ENCODE measurements at regions not wholly inside any gene's neighbourhood (a gene's known extent, or its start where the extent isn't known, plus 50 kb on each side); places are given as distances from the start of the nearest gene placed in this dataset.

DNA sequence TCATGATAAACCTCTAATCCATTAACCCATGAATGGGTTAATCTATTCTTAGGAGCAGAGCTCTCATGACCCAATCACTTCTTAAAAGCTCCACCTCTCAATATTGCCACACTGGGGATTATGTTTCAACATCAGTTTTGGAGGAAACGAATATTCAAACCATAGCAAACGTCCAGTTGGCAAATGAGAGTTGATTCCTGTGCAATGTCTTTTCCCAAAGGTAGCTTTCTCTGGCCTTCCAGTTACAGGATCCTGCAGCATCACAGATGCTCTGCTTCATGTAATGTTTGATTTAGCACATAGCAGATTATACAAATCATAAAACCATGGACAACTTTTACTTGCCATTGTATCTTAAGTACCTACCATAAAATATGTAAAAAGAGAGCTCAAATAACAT is 481.0 kb downstream of the TNS1 start:
- no peak for DNase-seq (ENCODE audit: low read depth)

DNA sequence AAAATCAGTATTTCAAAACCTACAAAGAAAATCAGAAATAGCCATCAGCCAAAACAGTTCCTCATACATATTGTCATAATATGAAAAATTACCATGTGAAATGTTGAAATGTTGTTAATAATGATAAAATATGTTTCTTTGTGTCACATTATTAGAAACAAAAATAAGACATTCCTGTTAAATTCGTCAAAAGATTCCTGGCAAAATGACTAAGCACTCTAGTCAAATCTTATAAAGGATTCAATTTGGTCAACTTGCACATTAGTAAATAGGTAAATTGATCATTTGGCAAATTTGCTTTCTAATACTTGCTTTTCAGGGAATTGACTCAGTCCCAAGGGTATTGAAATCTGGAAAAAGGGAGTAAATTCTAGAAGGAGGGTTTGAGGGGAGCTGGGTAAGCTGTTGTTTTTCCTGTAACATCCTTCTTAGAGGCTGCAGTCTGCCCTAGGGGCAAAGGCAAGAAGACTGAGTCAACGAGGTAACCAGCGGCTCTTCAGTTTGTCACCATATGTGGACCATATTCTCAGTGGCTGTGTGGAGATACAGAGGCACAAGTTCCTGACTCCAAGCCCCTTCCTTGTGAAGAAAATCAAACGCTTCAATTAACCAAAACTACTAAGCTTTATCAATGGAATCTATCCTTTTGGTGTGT is 482.3 kb downstream of the TNS1 start:
- DNase-seq (ENCODE audit: low read depth), result no peak

DNA sequence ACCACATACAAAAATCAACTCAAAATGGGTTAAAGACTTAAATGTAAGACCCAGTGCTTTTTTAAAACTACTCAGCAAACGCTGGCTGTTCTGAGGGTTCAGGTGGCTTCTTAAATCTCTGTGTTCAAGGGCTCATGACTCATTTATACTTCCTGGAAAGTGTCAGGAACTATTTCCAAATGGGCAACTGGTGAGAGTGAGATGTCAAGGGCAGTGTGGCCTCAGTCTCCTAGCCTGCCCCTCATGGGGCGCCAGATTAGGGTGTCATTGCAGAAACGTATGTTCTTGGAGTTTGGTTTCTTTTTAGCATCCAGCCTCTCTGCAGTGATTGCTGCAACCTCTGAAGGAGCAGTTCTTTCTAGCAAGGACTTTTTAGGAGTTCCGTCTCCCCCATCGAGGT is 485.4 kb downstream of the TNS1 start:
- DNase-seq (ENCODE audit: low read depth), result no peak

DNA sequence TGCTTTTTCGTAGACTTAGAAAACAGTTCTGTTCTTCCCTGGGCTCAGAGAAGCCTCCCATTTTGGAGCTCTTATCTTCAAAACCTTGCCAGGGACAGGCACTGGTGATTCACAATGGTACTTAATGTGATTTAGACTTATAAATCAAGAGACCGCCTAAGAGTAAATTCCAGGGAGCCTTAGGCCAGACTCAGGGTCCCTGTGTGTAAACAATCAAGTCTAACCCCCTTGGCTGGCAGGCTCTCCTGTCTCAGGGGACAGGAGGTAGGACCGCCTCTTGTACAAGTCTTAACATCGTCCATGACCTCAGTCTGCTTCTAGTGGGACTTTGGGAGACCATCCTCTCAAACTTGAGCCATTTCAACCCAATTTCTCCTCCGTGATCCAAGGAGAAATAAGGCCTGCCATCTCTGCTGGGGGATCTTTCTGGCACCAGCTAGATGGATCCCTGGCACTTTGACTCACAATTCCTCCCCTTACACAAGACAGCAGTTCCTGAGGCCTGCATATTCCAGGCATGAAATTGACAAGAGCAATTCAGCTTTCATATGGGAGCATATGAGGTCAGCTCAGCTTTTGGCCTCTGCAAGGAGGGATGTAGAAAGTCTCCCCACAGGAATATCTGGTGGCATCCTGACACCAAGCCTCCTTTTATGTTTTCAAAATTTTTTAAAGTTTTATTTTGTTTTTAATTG is 487.0 kb downstream of the TNS1 start:
- DNase-seq (ENCODE audit: low read depth), result no peak

DNA sequence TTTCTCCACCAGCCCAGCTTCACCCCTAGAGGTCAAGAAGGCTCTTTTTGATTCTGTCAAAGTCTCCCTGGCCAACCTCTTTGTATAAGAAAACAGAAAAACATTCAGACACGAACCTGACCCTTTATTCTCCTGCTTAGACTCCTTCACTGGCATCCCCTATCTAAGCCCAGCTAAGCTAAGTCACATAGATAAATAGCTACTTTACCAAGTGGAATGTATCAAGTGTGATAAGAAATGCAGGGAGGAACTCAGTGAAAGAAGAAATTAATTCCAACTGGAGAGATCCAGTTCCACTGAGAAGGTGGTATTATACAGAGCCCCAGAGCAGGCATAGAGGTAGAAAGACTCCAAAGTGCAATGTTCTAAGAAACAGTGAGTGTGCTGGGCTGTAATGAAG is 489.5 kb downstream of the TNS1 start:
- DNase-seq (ENCODE audit: low read depth), result no peak

DNA sequence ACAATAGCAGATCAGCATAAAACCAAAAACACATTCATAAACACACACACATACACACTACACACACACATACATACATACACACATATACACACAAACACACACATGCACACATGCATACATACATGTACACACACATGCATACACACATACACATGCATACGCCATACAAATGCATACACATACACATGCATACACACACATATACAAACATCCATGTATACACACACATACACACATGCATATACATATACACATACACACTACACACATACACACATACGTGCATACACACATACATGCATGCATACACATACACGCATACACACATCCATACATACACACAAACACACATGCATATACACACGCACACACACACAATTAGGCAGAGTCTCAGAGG is 490.1 kb downstream of the TNS1 start:
- DNase-seq (ENCODE audit: low read depth), result no peak

GRCh38 chr2:217512259-217512658 is 490.5 kb downstream of the TNS1 start:
- DNase-seq (ENCODE audit: low read depth), result no peak

DNA sequence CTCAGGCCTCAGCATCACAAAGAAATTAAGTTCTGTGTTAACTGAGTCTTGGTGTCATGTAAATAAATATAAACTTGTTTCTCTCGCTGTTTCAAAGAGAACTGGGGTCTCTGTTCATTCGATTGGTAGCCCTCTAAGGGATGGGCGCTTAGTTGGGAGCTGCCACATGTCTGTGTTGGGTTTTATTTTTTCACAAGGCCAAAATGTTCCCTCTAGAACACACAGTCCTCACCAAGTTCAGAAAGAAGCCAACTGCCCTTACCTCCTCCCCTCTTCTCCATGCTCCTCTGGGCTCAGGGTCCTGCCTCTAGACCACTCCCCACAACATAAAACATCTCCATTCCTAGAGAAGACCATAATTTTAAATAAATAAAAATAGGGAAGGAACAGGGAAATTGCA is 490.9 kb downstream of the TNS1 start:
- DNase-seq (ENCODE audit: low read depth), result no peak

- DNase-seq (ENCODE audit: low read depth), result no peak
Measured at GRCh38 chr2:217510771-217511291, 492.0 kb downstream of the TNS1 start.

GRCh38 chr2:217505303-217505702 is 497.5 kb downstream of the TNS1 start:
- no peak for DNase-seq (ENCODE audit: low read depth)

DNA sequence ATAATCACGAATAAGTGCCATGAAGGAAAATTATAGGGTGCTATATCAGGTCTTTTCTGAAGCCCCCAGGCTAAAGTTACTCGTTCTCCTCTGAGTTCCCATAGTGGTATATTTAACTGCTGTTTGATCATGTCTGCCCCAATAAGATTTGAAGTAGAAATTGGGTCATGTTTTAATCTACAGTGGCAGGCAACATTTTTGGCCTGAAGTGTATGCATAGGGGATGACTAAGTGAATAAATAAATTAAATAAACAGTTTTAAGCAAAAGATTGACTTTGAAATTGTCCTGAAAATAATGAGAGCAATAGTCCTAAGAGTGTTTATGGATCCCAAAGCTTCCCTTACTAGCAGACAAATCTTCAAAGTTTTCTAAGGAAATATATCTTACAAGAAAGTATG is 500.9 kb downstream of the TNS1 start:
- no peak for DNase-seq (ENCODE audit: low read depth)

GRCh38 chr2:217497843-217498377 is 504.9 kb downstream of the TNS1 start:
- no peak for DNase-seq (ENCODE audit: low read depth)

DNA sequence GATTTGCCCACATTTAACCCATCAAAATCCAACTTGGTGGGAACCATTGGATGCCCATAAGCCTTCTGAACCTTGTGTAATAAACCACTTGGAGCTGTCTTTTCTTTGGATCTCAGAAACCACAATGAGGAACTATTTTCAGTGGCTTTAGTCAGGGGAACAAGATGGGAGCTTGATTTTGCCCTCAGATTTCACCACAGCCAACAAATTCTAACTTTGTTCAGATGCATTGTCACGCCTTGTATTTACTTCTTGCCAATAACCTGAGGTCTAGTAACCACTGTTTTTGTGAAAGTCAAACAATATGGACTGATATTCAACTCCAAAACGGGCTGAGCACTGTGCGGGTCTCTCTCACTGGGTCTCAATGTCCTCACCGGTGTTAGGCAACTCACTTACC is 508.2 kb downstream of the TNS1 start:
- no peak for DNase-seq (ENCODE audit: low read depth)

DNA sequence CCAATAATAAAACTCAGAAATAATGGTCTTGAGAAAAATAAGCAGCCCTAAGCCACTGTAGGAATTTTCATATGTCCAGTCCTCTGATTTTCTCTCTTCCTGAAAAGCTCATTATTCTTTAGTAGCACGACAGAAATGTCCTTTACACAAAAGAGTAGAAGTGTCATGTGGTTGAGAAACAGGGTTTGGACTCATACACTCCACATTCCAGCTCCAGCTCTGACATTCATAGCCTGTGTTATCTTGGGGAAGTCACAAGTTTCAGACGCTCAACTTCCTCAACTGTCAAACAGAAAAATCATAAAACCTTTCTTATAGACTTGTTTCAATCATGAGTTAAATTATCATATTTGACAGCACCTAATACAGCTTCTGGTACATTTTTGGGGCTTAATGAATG is 511.5 kb downstream of the TNS1 start:
- DNase-seq (ENCODE audit: low read depth), result no peak

DNA sequence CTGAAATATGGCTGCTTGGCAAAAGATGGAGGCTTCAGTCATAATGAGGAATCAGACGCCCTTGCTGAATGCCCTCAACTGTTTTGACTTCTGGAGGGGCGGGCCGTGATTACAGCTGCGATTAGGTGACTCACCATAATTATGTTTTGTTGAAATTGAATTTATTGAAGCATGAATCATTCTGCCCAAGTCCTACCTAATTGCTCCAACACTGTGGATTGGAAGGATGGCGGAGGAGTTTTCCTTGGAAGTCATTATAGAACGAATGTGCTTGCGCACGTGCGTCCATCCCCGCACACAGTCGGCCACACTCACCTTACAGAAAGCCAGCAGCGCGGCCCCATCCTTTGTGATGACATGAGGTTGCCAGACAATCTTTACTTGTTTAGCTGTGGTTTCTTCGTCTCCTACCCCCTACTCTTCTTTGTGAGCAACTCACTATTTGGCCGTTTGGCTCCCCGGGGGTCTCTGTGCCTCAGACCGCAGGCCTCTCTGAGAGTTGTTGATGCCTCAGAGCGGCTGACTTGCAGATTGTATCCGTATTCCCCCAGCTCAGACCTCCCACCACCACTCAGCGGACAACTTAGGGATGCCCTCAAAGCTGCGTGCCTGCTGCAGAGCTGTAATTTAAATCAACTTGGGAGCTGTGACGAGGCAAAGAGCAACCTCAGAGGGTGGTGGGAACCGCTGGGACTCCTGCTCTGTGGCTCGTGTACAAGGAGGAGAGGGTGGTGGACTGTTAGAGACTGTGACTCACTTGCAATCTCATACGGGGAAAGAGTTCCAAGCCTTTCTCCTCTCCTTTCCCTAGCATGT is 513.4 kb downstream of the TNS1 start:
- DNase-seq (ENCODE audit: low read depth), result no peak

DNA sequence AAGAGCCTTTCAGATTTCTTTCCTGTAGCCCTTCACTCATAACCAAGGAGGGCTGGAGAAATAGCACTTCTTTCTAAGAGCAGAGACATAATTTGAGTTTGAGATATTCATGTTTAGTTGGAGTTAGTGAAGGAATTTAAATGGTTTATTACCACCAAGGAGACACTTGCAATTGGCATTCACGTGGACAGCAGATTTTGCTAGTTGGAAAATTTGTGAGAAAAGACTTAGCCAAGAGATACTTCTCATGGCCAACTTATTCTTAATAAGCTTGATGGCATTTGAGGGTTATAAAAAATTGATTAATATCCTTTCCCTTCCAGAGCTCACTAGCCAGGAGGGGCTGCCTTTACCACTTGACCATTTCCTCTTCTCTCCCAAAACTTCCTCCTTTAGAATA is 518.7 kb downstream of the TNS1 start:
- DNase-seq (ENCODE audit: low read depth), result no peak

DNA sequence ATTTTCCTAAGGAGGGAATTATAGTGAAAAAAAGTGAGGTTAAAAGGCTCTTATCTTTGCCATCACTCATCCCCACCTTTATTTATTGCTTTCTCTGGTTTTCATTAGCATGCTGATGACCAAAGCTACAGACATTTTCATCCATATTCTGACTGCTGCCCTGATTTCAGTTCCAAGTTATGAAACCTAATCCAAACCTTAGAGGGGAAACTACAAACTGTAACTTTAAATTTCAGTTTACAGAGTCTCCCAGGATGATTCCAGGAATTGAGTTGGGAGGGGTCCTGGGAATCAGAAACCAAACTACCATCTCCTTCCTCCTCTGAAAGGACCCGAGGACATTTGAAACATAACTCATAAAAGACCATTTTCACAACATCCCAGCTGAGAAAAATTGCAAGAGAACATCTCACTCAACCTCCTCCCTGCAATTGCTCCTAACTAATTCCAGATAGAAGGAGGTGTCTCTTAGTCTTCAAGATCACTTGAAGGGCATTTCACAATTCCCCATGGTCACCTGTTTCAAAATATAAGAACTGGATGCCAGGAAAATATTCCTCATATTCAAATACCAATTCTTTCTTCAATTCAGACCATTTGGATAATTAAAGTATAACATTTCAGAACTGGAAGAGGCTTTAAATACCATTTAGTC is 520.6 kb downstream of the TNS1 start:
- DNase-seq (ENCODE audit: low read depth), result no peak

- no peak for DNase-seq (ENCODE audit: low read depth)
Measured at GRCh38 chr2:217481577-217481976, 521.2 kb downstream of the TNS1 start.

- no peak for DNase-seq (ENCODE audit: low read depth)
Measured at GRCh38 chr2:217479566-217479965, 523.2 kb downstream of the TNS1 start.

- no peak for DNase-seq (ENCODE audit: low read depth)
Measured at GRCh38 chr2:217478831-217479455, 523.9 kb downstream of the TNS1 start.

DNA sequence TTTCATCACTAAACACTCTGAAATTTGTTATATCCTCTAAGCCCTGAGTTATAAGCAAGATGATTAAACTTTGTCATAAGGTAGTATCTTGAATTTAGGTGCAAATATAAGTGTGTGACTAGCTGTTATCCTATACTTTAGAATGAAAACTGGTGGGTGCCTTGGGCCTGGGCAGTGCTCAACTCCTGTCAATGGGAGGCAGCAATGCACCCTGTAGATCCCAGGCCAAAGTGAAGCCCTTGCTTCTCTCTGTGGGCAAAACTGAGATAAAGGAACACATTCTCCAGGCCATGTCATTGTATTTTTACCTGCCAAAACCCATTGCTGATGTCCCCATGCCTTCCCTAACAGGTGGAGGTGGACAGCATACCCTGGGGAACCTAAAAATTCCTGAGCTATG is 525.2 kb downstream of the TNS1 start:
- DNase-seq (ENCODE audit: low read depth), result no peak

- no peak for DNase-seq (ENCODE audit: low read depth)
Measured at GRCh38 chr2:217475791-217476190, 527.0 kb downstream of the TNS1 start.

Measured in stimulated activated CD4-positive, alpha-beta T cell treated with anti-CD3 and anti-CD28 coated beads, Interleukin-2, amount 100 ng/mL, for 4 hours (primary cell).